WTC11 (cell line): ENCODE measurements at regions not wholly inside any gene's neighbourhood (a gene's known extent, or its start where the extent isn't known, plus 50 kb on each side); places are given as distances from the start of the nearest gene placed in this dataset.

Source experiments
- ATAC-seq: fragments of 200-7000 bp; cut with Tn5 transposase; 2 replicates; pipeline ENCODE4 v1.10.0; 2021; ENCODE audit warnings: mild to moderate bottlenecking, moderate library complexity
- CTCF ChIA-PET: fragments of 300-600 bp; sonication (Branson Sonifier 250); formaldehyde crosslinking; loops from one replicate; lab custom pipeline; 2021; ENCODE audit warnings: antibody characterized with exemption; lab: Charles Lee
- POLR2A ChIA-PET: fragments of 350-600 bp; sonication (Branson Sonifier 250); formaldehyde crosslinking; loops from one replicate; lab custom pipeline; 2021; ENCODE audit warnings: antibody characterized with exemption; lab: Charles Lee
- DNase-seq: peaks from one replicate; pipeline ENCODE4 v3.0.0; 2021; ENCODE audit warnings: low spot score
- H3K27ac Mint-ChIP-seq: 2 replicates; pipeline ENCODE4 v1.8.0; 2021; ENCODE audit warnings: mixed read lengths
- H3K27me3 Mint-ChIP-seq: 2 replicates; pipeline ENCODE4 v1.8.0; 2021; ENCODE audit warnings: low read depth, mild to moderate bottlenecking, moderate library complexity, mixed read lengths
- H3K36me3 Mint-ChIP-seq: 2 replicates; pipeline ENCODE4 v1.8.0; 2021; ENCODE audit warnings: mixed read lengths
- H3K4me1 Mint-ChIP-seq: 2 replicates; pipeline ENCODE4 v1.8.0; 2022; ENCODE audit warnings: mixed read lengths
- H3K4me3 Mint-ChIP-seq: 2 replicates; pipeline ENCODE4 v1.8.0; 2021; ENCODE audit warnings: mild to moderate bottlenecking, moderate library complexity, mixed read lengths
- H3K9me3 Mint-ChIP-seq: 2 replicates; pipeline ENCODE4 v1.8.0; 2021; ENCODE audit warnings: mixed read lengths
- CBFB ChIP-seq: sonication (generic); formaldehyde crosslinking; IDR thresholded peaks from 2 replicates; pipeline ENCODE4 v1.8.1; 2022; ENCODE audit warnings: mild to moderate bottlenecking, low read depth, missing genetic modification reagents
- CREB1 ChIP-seq: sonication (generic); formaldehyde crosslinking; IDR thresholded peaks from 2 replicates; pipeline ENCODE4 v1.8.0; 2023; ENCODE audit warnings: mild to moderate bottlenecking, missing genetic modification reagents
- E2F4 ChIP-seq: sonication (generic); formaldehyde crosslinking; IDR thresholded peaks from 2 replicates; pipeline ENCODE4 v1.8.1; 2022; ENCODE audit warnings: low read depth, mild to moderate bottlenecking, moderate library complexity, missing genetic modification reagents, borderline replicate concordance
- E2F5 ChIP-seq: sonication (generic); formaldehyde crosslinking; IDR thresholded peaks from 2 replicates; pipeline ENCODE4 v1.8.1; 2022; ENCODE audit warnings: mild to moderate bottlenecking, moderate library complexity, missing genetic modification reagents
- FOXP1 ChIP-seq: sonication (generic); formaldehyde crosslinking; IDR thresholded peaks from 2 replicates; pipeline ENCODE4 v1.8.0; 2022; ENCODE audit warnings: missing genetic modification reagents, mild to moderate bottlenecking, moderate library complexity, borderline replicate concordance
- HMGA2 ChIP-seq: fragments of 250-450 bp; sonication (Bioruptor Pico); IDR thresholded peaks from 2 replicates; pipeline ENCODE4 v1.4.0; 2021; ENCODE audit warnings: mild to moderate bottlenecking, moderate library complexity
- HMGXB4 ChIP-seq: sonication (generic); formaldehyde crosslinking; IDR thresholded peaks from 2 replicates; pipeline ENCODE4 v1.8.1; 2023; ENCODE audit warnings: mild to moderate bottlenecking, moderate library complexity, missing genetic modification reagents
- IRF2 ChIP-seq: sonication (generic); formaldehyde crosslinking; IDR thresholded peaks from 2 replicates; pipeline ENCODE4 v1.8.0; 2022; ENCODE audit warnings: low read depth, missing genetic modification reagents, borderline replicate concordance
- JUN ChIP-seq: sonication (generic); formaldehyde crosslinking; IDR thresholded peaks from 2 replicates; pipeline ENCODE4 v1.8.0; 2023; ENCODE audit warnings: mild to moderate bottlenecking, missing genetic modification reagents
- MXD4 ChIP-seq: fragments of 250-450 bp; sonication (Bioruptor Pico); IDR thresholded peaks from 2 replicates; pipeline ENCODE4 v1.8.0; 2021; ENCODE audit warnings: mild to moderate bottlenecking, moderate library complexity, borderline replicate concordance
- NFATC4 ChIP-seq: fragments of 250-450 bp; sonication (Bioruptor Pico); IDR thresholded peaks from 2 replicates; pipeline ENCODE4 v1.9.0; 2021; ENCODE audit warnings: mild to moderate bottlenecking
- NFE2L1 ChIP-seq: sonication (generic); formaldehyde crosslinking; IDR thresholded peaks from 2 replicates; pipeline ENCODE4 v1.8.1; 2023; ENCODE audit warnings: missing genetic modification reagents
- NR1H2 ChIP-seq: sonication (generic); formaldehyde crosslinking; IDR thresholded peaks from 2 replicates; pipeline ENCODE4 v1.9.0; 2021; ENCODE audit warnings: mild to moderate bottlenecking, moderate library complexity, missing genetic modification reagents
- STAT6 ChIP-seq: sonication (generic); formaldehyde crosslinking; conservative IDR thresholded peaks from 2 replicates; pipeline ENCODE4 v1.8.1; 2023; ENCODE audit warnings: mild to moderate bottlenecking, low read depth, missing genetic modification reagents, moderate library complexity
- TCF7 ChIP-seq: sonication (generic); formaldehyde crosslinking; IDR thresholded peaks from 2 replicates; pipeline ENCODE4 v1.8.0; 2022; ENCODE audit warnings: mild to moderate bottlenecking, low read depth, missing genetic modification reagents, moderate library complexity
- TEAD4 ChIP-seq: sonication (generic); formaldehyde crosslinking; IDR thresholded peaks from 2 replicates; pipeline ENCODE4 v1.8.0; 2022; ENCODE audit warnings: mild to moderate bottlenecking, missing genetic modification reagents
- USF2 ChIP-seq: sonication (generic); formaldehyde crosslinking; IDR thresholded peaks from 2 replicates; pipeline ENCODE4 v1.8.1; 2023; ENCODE audit warnings: mild to moderate bottlenecking, missing genetic modification reagents, moderate library complexity
- ZBTB21 ChIP-seq: sonication (generic); formaldehyde crosslinking; IDR thresholded peaks from 2 replicates; pipeline ENCODE4 v1.8.1; 2023; ENCODE audit warnings: mild to moderate bottlenecking, missing genetic modification reagents, borderline replicate concordance
- ZNF219 ChIP-seq: sonication (generic); formaldehyde crosslinking; IDR thresholded peaks from 2 replicates; pipeline ENCODE4 v1.8.0; 2023; ENCODE audit warnings: missing genetic modification reagents, mild to moderate bottlenecking, borderline replicate concordance
- ZNF263 ChIP-seq: sonication (generic); formaldehyde crosslinking; IDR thresholded peaks from 2 replicates; pipeline ENCODE4 v1.8.1; 2022; ENCODE audit warnings: low read depth, mild to moderate bottlenecking, moderate library complexity, missing genetic modification reagents
- ZNF425 ChIP-seq: fragments of 250-450 bp; sonication (Bioruptor Pico); conservative IDR thresholded peaks from 2 replicates; pipeline ENCODE4 v1.9.0; 2021; ENCODE audit warnings: mild to moderate bottlenecking
- ZNF512 ChIP-seq: sonication (generic); formaldehyde crosslinking; IDR thresholded peaks from 2 replicates; pipeline ENCODE4 v1.8.1; 2022; ENCODE audit warnings: missing genetic modification reagents, borderline replicate concordance

GRCh38 chr13:81293594-81294164, 952.8 kb upstream of the SPRY2 start:
- no peaks in the 10 kb centered on the region for H3K27me3 Mint-ChIP-seq
- CTCF ChIA-PET: no interaction called here
- peaks cover 13% of the 10 kb centered on the region for H3K4me1 Mint-ChIP-seq
- H3K36me3 Mint-ChIP-seq: no peaks in the 10 kb centered on the region
- H3K9me3 Mint-ChIP-seq: no peaks in the 10 kb centered on the region
- no peak for ATAC-seq
- DNase-seq: no peak
- TF ChIP-seq ZNF263 (CRISPR knock-in tag): no peak
- no peak for TF ChIP-seq HMGXB4 (CRISPR knock-in tag)
- TF ChIP-seq ZNF425 (CRISPR knock-in tag): no peak
- no peak for TF ChIP-seq STAT6
- TF ChIP-seq TCF7: no peak
- TF ChIP-seq NFATC4 (CRISPR knock-in tag): no peak
- TF ChIP-seq USF2 (CRISPR knock-in tag): no peak
- no peak for TF ChIP-seq ZBTB21 (CRISPR knock-in tag)
- no peak for TF ChIP-seq E2F4
- TF ChIP-seq HMGA2 (CRISPR knock-in tag): no peak
- H3K27ac Mint-ChIP-seq: no peak overlapping the region
- POLR2A ChIA-PET: no interaction called here
- H3K4me3 Mint-ChIP-seq: no peak overlapping the region

GRCh38 chr13:81283561-81283960, 942.6 kb upstream of the SPRY2 start:
- Mint-ChIP-seq H3K4me3 (no peak overlapping the region), H3K27me3 (no peaks in the 10 kb centered on the region), H3K36me3 (peaks cover 4% of the 10 kb centered on the region; the same call in 1 of the 2 replicates), H3K9me3 (peaks cover 6% of the 10 kb centered on the region), H3K4me1 (no peaks in the 10 kb centered on the region), H3K27ac (no peak overlapping the region)
- ChIA-PET CTCF (no interaction called here), POLR2A (no interaction called here)
- ATAC-seq (no peak), DNase-seq (no peak)
- no peak for TF ChIP-seq E2F5 (CRISPR knock-in tag)
- no peak for TF ChIP-seq IRF2 (CRISPR knock-in tag)
- no peak for TF ChIP-seq CREB1 (CRISPR knock-in tag)
- no peak for TF ChIP-seq MXD4 (CRISPR knock-in tag)
- TF ChIP-seq NFE2L1: no peak
- no peak for TF ChIP-seq ZNF512
- TF ChIP-seq FOXP1 (CRISPR knock-in tag): no peak
- no peak for TF ChIP-seq NR1H2 (CRISPR knock-in tag)
- no peak for TF ChIP-seq TEAD4
- TF ChIP-seq ZNF219 (CRISPR knock-in tag): no peak
- TF ChIP-seq CBFB (CRISPR knock-in tag): no peak
- TF ChIP-seq JUN (CRISPR knock-in tag): no peak
- TF ChIP-seq, all 79 proteins: peak for 0
